Middle frontal gyrus (tissue), 1 donor: ENCODE measurements at regions not wholly inside any gene's neighbourhood (a gene's known extent, or its start where the extent isn't known, plus 50 kb on each side); places are given as distances from the start of the nearest gene placed in this dataset.

ENCODE experiments used
- DNase-seq: peaks from one replicate; pipeline ENCODE4 v3.0.0-alpha.2; 2015; ENCODE audit warnings: low spot score; ENCODE audit errors: extremely low spot score

DNA sequence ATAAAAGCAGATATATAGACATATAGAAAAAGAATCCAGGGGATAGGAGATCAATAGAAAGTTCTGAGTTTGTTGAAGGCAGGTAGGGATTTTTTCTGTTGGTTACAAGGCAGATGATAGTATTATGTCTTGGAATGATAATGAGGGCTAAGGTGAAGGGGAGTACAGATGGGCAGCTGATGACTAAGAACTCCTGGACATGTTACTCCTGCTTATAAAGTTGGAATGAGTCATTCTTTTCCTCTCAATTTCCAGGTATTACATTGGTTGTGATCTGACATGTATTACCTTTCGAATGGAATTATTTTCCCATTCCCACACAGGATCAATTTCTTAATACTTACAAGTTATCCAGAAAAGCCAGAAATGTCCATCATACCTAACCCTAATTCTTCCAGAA, 545.2 kb upstream of the MGAT4C start:
- no peak for DNase-seq

DNA sequence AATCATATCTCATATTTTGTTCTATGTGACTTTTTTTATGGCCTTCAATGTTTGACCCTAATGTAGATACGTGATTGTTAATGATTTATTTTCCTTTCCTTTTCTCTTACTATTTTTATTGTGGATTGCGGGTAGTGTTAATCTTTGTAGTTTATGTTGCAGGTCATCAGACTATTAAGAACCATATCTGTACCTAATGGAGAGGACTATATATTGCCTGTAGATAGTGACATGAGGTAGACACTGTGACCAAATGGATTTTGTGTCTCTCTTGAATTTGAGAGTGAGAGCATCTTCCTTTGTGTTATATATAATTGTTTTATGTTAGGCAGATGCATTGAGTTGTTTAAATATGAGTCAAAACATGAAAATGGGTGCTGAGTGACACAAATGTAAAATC, 543.4 kb upstream of the MGAT4C start:
- DNase-seq, result no peak

DNA sequence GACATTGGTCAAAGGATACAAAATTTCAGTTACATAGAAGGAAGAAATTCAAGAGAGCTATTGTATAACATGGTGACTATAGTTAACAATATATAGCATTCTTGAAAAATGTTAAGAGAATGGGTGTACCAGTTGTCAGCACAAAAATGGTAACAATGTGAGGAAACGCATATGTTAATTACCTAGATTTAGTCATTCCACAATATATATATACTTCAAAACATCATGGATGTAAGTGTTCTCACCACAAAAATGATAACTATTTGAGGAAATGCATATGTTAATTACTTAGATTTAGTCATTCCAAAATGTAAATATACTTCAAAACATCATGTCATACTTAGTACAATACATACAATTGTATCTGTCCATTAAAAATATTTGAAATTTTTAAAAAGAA, 540.4 kb upstream of the MGAT4C start:
- DNase-seq, result no peak

DNA sequence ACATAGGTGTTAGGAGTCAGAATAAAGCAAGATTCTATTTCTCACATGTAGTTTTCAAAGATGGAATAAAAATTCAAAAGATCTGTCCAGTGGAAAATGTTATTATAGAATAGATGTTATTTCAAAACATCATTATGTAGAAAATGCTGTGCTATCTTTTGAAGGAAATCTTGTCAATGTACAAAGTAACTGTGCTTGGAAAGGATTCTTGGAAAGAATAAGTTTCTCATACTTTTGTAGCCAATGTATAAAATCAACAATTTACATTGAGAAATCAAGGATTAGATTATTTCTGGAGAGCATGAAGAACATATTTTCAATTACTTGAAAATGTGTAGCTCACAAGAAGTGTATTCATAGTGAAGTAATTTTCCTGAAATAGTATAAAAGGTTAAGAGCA, 532.5 kb upstream of the MGAT4C start:
- no peak for DNase-seq

DNA sequence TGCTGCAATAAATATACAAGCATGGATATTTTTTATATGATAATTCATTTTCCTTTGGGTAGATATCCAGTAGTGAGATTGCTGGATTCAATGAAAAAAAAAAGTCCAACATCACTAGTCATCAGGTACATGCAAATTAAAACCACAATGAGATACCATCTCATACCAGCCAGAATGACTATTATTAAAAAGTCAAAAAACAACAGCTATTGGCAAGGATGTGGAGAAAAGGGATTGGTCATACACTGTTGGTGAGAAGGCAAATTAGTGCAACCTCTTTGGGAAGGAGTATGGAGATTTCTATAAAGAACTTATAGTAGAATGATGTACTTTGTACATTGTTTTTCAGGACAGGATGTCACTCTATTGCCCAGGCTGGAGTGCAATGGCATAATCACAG, 531.2 kb upstream of the MGAT4C start:
- no peak for DNase-seq

DNA sequence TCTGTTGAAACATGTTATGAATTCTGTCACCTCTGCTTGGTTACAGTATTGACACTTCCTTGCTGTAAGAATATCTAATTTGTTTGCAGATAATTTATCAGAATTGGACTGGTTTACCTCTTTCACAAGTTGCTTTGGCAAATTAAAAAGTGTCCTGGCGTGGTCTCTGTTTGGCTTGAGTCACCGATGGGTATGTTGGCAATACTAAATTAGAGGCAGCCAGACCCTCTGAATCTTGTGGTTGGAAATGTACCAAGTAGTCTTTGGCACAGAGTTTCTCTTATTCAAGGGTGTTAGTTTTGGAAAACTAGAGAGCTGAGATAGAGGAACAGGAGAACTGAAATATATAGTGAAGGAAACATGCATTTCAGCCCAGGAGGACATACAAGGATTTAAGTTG, 521.1 kb upstream of the MGAT4C start:
- no peak for DNase-seq

DNA sequence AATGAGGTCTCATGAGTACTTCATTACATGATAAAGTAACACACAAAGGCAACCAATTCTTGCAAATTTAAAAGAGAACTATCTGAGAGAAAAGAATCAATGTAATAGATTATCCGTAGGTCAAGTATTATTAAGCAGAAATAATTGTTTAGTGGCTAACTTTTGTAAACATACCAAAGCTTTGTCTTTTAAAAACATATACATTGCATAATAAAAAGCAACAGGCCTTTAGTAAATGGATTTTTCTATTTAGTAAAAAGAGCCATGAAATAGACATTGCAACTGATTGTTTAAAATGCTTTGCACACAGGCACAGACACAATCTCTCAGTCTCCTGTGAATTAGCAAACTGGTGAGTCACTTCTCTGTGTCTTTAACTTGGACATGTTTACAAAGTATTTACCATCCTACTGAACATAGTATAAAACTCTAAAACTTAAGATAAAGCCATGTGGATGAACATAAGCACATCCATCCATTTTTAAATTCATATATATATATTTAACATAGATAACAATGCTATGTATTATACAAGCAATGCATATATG, 518.7 kb upstream of the MGAT4C start:
- no peak for DNase-seq

DNA sequence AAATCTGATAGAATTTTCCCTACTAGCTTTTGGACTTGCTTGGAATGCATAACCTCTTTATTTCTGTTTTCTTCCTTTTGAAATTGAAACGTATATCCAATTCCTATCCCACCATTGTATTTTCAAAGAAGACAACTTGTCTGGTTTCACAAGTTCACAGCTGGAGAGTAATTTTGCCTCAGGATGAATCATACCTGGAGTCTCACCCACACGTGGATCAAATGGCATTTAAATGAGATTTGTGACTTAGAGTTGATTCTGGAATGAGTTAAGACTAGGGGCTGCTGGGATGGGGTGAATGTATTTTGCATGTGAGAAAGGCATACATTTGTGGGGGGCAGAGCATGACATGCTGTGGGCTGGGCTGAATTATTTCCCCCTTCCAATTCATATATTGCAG, 516.5 kb upstream of the MGAT4C start:
- no peak for DNase-seq

DNA sequence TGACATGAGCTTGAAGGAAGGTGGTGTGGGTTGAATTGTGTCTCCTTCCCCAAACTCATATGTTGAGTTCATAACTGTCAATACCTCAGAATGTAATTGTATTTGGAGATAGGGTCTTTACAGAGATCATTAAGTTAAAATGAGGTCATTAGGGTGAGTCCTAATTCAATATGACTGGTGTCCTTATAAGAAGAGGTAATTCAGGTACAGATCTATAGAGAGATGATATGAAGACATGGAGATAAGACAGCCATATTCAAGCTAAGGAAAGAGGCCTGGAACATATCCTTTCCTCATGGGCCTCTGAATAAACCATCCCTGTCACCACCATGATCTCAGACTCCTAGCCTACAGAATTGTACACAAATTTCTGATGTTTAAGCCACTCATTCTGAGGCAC, 514.7 kb upstream of the MGAT4C start:
- no peak for DNase-seq

DNA sequence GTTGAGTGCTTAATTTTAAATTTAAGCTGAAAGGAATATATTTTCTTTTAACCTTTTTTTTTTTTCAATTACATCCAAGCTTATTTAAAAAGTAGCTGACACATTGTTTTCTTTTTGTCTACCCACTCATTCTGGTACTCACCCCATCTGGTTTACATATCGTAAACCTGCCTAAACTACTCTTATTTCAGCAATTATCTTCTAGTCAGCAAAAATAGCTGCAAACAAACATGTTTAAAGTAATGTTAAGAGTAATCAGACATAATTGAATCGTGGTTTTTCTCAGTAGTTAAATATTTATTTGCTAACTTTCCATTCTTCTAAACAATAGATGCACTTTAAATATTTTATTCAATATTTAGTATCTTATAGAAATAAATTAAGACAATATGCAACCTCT, 492.7 kb upstream of the MGAT4C start:
- no peak for DNase-seq

DNA sequence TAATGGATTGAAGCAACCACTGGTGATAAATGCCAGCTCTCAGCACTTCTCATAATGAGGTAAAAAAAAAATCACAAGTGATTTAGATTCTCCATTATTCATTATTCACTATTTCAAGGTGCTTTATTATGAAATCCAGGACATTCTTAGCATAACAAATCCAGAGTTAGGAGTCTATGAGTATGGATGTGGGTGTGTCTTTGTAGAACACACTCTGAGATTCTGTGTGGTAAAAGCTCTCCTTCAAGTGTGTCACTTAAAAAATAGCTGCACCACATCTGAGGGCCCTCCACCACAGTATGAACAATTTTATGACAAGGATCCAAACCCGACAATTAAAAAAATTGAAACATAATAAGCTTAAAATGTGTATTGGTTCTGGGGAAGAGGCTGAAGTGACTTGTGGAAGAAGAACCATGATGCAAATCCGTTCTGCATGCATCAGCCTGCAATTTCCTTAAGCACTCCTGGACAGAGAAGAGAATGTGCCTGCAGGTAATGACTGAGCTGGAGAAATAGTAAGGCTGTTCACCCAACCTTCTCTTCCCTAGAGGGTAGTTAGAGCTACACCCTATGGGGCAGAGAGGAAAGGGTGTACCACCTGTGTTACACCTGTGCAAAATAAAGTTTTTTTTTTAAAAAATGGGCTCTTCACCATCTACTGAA, 488.5 kb upstream of the MGAT4C start:
- DNase-seq, result no peak

DNA sequence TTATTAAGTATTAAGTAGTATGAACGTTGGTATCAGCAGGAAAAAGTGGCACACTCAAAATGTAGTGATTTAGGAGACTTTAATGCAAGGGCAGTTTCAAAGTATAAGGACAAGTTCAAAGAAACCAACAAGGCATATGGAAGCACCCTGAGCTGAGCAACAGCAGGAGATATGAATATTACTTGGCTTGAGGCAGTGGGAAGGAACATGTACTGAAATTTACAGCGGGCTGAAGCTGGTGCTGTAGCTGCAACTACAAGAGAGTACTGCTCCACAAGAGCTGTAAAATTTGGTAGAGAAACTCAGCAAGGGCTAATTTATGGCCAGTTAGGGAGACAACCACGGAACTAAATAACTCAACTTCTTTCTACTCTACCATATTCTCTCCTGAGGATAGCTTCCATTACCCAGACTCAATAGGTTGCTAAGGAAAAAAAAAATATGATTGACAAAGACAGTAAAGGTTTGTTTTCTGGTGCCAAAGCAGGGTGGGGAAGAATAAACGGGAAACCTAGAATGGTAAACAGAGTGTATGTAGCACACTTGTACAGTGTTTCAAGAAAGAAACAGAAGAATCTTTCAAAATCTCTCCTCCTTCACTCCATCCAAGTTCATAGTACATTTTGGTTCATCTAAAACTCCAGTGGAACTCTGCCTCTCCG, 487.8 kb upstream of the MGAT4C start:
- no peak for DNase-seq

DNA sequence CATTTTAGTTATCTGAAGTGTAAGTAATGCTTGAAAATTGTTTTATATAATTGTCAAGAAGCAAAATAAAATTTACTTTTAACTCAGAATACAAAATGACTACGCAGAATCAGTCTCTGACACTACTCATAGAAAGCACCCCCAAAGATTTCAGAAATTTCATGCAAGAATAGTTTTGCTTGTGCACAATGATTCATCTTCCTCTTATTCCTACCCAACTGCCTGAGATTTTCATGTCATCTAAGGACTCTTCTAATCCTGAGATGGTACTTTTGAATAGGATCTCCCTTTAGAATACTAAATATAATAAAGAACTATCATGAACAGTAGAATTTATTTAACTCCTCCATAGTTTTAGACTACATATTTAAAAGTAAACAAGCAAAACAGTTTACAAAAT, 485.3 kb upstream of the MGAT4C start:
- DNase-seq, result no peak

DNA sequence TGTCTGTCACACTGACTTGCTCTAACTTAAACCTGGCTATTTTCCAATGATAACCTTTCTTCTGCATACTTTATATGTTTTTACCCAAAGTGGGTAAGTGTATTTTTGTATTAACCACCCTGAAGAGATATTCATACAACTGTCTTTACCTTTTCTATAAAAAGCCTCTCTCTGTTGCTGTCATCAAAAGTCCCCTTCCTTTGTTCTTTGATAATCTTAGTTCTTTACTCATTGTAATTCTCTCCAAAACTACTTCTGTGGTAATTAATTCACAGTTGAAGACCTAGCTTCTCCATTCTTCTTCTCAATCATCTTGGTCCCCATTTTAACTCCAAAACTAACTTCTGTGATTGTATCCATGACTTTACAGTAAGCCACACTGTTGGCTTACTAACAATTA, 479.7 kb upstream of the MGAT4C start:
- DNase-seq, result no peak

DNA sequence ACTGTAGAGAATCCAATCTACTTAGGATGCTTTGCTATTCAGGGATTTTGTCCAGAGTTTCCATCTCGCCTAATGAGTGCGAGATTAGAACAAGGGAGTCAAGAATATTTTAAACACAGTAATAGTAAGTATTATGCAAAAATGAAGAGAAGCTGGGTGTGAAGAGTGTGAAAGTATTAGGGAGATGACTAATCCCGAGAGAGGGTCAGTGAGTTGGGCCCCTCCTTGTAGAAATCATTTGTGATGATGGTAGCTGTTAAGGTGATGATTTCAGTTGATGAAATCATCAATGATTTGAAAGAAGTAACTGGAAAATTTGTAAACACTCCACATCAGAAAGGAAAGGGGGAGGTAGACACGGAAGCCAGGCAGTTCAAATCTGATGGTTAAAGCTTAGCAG, 478.9 kb upstream of the MGAT4C start:
- no peak for DNase-seq

DNA sequence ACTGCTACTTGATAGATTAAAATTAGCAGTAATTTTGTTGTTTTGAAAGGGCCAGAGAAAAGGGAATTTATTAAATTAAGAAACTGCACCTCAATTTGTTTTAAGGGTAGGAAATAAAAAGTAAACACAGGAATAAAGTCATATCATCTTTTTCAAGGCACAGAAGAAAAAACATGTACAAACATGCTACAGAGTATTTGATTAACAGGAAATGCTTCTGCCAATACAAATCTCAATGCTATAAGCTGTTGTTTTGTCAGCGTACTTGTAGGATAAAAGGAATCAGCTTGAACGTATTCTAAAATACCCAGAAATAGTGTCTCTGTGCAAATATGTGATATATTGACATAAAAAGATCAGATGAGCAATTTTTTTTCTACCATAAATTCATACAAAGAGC, 474.0 kb upstream of the MGAT4C start:
- no peak for DNase-seq

DNA sequence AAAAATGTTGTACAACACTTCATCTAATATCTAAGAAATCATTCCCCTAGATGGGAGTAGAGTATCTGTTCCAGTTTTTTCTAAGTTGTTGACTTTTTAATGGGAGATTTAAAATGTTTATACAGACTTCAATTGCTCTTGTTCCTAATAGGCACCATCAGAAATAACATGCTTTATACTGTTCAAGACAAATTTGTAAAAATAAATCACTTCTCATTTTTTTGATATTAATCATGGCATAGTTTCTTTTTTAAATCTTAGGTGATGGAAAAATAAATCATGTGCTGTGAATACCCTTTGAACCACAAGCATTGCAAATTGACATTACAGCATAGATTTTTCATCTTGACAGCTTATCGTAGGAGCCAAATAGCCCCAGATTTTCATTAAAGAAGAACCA, 473.5 kb upstream of the MGAT4C start:
- no peak for DNase-seq

DNA sequence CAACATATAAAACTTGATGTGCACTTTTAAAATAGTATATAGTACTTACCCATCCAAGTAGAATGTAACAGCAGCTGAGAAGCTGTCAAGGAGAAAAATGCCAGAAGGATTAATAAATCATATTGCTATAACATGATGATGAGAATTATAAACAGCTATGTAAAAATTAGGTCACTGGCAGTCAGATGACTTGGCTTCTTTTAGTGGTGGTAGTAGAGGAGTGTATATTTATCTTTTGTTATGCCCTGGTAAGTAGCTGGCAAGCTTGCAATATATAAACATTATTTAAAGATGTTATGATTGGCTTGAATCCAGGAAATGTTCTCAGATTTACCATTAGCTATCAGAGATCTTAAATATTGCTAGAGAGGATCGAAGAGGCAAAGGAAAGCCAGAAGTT, 471.0 kb upstream of the MGAT4C start:
- no peak for DNase-seq

DNA sequence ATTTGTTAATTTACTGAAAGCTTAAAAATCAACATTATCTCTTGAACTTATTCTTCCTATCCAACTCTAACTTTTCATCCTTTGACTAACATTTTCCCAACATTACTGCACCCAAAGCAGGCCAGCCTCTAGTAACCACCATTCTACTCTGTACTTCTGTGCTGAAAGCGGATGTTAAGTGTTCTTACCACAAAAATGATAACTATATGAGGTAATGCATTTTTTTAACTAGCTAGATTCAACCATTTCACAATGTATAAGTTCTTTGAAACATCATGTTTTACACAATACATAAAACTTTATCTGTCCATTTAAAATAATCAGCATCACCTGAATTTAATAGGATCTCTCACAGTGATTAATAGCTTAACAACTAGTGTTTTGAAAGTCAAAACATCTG, 468.5 kb upstream of the MGAT4C start:
- DNase-seq, result no peak

DNA sequence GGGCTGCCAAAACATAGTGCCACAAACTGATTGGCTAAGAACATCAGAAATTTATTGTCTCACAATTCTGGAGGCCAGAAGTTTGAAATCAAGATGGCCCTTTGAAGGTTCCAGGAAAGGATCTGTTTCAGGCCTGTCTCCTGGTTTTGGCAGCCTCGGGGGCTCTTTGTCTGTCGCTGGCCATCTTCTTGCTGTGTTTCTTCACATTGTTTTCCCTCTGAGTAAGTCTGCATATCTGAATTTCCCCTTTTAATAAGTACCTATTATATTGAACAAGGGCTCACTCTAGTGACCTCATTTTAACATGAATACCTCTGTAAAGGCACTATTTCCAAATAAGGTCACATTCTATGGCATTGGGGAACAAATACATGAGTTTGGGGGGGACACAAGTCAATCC, 467.1 kb upstream of the MGAT4C start:
- DNase-seq, result no peak

DNA sequence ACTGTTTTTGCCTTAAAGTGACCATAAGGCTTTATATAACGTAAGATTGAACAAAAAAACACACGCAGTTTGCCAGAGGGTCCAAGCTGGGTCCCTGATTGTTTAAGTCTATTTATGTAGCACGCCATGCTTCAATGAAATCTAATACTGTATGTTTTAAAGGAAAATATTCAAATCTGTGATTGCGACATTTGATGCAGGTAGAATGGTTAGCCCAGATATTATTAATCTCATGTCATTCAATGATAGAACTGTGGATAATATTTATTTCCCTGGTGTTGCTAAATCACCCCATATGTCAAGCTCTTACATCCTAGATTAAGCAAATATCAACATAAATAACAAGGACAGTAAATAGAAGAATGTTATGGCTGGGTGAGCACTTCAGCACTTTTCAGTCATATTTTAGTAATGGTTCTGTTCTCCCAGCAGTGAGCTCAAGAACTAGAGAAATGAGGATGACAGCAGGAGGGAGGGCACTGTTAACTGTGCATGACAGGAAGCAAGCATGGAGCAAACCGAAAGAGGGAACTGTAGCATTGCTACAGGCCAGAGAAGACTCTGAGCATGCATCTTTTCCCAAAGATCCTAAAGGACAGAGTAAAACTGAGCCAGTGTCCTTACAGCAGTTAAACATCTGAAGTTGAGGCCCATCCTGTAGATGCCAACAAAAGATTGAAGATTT, 465.7 kb upstream of the MGAT4C start:
- no peak for DNase-seq

DNA sequence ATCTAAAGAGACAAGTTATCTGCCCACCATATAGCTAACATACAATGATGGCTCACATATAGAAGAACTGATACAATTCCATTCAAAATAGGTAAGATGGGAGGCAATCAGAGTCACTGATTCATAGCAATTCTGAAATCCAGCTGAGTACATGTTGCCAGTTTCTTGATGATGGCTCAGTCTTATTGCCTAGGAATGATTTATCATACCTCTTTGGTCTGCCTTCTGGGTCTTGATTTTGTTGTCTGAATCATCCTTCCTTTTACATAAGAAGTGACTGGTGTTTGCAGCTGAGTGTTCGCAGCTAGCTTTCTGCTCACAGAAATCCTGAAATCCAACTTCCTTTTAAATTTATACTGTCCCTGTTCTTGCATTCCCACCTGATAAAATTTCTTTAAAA, 463.2 kb upstream of the MGAT4C start:
- no peak for DNase-seq

DNA sequence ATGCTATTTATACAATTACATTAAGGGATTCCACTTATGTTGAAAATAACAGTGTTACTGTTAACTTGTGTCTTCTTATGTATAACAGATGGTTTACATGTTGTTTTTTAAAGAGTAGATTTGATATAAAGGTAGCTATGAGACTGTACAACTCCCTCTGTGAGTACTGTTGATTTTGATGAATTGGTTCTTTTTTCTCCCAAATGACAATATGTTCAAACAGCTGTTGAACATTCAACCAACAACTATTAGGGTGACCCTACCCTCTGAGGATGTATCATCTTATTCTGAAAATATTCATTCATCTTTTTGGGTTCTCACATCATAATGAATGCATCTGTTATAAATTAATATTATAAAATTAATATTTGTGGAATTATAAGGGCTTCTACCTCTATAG, 456.9 kb upstream of the MGAT4C start:
- DNase-seq, result no peak
